H9 (cell line): ENCODE measurements at regions not wholly inside any gene's neighbourhood (a gene's known extent, or its start where the extent isn't known, plus 50 kb on each side); places are given as distances from the start of the nearest gene placed in this dataset.

Experiments
- DNase-seq: peaks from one replicate; pipeline ENCODE4 v3.0.0-alpha.2; 2017
- H2AFZ ChIP-seq: one replicate; pipeline ENCODE4 v1.6.1; 2013; ENCODE audit warnings: mild to moderate bottlenecking, low read length, control low read depth, moderate library complexity
- H2AK5ac ChIP-seq: 2 replicates; pipeline ENCODE4 v1.6.1; 2013; ENCODE audit warnings: low read length, control low read depth, mixed read lengths; ENCODE audit not compliant: insufficient read length
- H2BK120ac ChIP-seq: one replicate; pipeline ENCODE4 v1.6.1; 2013; ENCODE audit warnings: low read depth, mild to moderate bottlenecking, low read length, control low read depth, inconsistent platforms; ENCODE audit not compliant: poor library complexity, severe bottlenecking
- H2BK12ac ChIP-seq: 2 replicates; pipeline ENCODE4 v1.6.1; 2013; ENCODE audit warnings: low read length, control low read depth, mixed read lengths, low read depth; ENCODE audit not compliant: insufficient read length
- H2BK15ac ChIP-seq: 2 replicates; pipeline ENCODE4 v1.6.1; 2013; ENCODE audit warnings: low read depth, low read length, control low read depth
- H2BK20ac ChIP-seq: one replicate; pipeline ENCODE4 v1.6.1; 2013; ENCODE audit warnings: low read depth, mild to moderate bottlenecking, low read length, control low read depth, inconsistent platforms; ENCODE audit not compliant: poor library complexity, severe bottlenecking
- H2BK5ac ChIP-seq: 2 replicates; pipeline ENCODE4 v1.6.1; 2013; ENCODE audit warnings: low read length, control low read depth, mixed read lengths; ENCODE audit not compliant: insufficient read length
- H3K14ac ChIP-seq: 2 replicates; pipeline ENCODE4 v1.6.1; 2013; ENCODE audit warnings: low read length, control low read depth; ENCODE audit not compliant: insufficient read depth
- H3K18ac ChIP-seq: 2 replicates; pipeline ENCODE4 v1.6.1; 2013; ENCODE audit warnings: low read depth, mild to moderate bottlenecking, mixed read lengths, low read length, control low read depth; ENCODE audit not compliant: insufficient read length
- H3K23ac ChIP-seq: 2 replicates; pipeline ENCODE4 v1.6.1; 2013; ENCODE audit warnings: low read length, control low read depth, mixed read lengths, low read depth; ENCODE audit not compliant: insufficient read length
- H3K23me2 ChIP-seq: 2 replicates; pipeline ENCODE4 v1.6.1; 2013; ENCODE audit warnings: low read depth, mild to moderate bottlenecking, mixed read lengths, low read length, control low read depth; ENCODE audit not compliant: insufficient read length, poor library complexity, severe bottlenecking
- H3K27ac ChIP-seq: 2 replicates; pipeline ENCODE4 v1.5.1; 2013; ENCODE audit warnings: low read length, control low read depth, mixed read lengths, low read depth; ENCODE audit not compliant: insufficient read length
- H3K27me3 ChIP-seq: 2 replicates; pipeline ENCODE4 v1.6.1; 2013; ENCODE audit warnings: low read length, control low read depth, inconsistent platforms; ENCODE audit not compliant: insufficient read depth
- H3K4ac ChIP-seq: 2 replicates; pipeline ENCODE4 v1.6.1; 2013; ENCODE audit warnings: low read depth, mild to moderate bottlenecking, control low read depth, inconsistent platforms, low read length, moderate library complexity
- H3K4me1 ChIP-seq: 2 replicates; pipeline ENCODE4 v1.6.1; 2013; ENCODE audit warnings: low read length, control low read depth, inconsistent platforms; ENCODE audit not compliant: insufficient read depth
- H3K4me2 ChIP-seq: 2 replicates; pipeline ENCODE4 v1.6.1; 2013; ENCODE audit warnings: low read length, control low read depth, mixed read lengths; ENCODE audit not compliant: insufficient read length, insufficient read depth
- H3K56ac ChIP-seq: 2 replicates; pipeline ENCODE4 v1.6.1; 2013; ENCODE audit warnings: low read depth, mild to moderate bottlenecking, mixed read lengths, low read length, control low read depth; ENCODE audit not compliant: insufficient read length
- H3K79me1 ChIP-seq: 2 replicates; pipeline ENCODE4 v1.6.1; 2013; ENCODE audit warnings: low read depth, mild to moderate bottlenecking, moderate library complexity, low read length, control low read depth, inconsistent platforms; ENCODE audit not compliant: insufficient read depth, poor library complexity, severe bottlenecking
- H3K79me2 ChIP-seq: 2 replicates; pipeline ENCODE4 v1.6.1; 2013; ENCODE audit warnings: low read length, control low read depth, inconsistent platforms; ENCODE audit not compliant: insufficient read depth
- H3K9ac ChIP-seq: 2 replicates; pipeline ENCODE4 v1.6.1; 2013; ENCODE audit warnings: low read length, control low read depth, mixed read lengths; ENCODE audit not compliant: insufficient read length; ENCODE audit errors: extremely low read depth
- H3K9me3 ChIP-seq: one replicate; pipeline ENCODE4 v1.6.1; 2013; ENCODE audit warnings: low read depth, low read length, inconsistent platforms; ENCODE audit not compliant: control insufficient read depth
- H3T11ph ChIP-seq: one replicate; pipeline ENCODE4 v1.6.1; 2013; ENCODE audit warnings: mild to moderate bottlenecking, low read length, control low read depth, inconsistent platforms
- H4K20me1 ChIP-seq: one replicate; pipeline ENCODE4 v1.6.1; 2013; ENCODE audit not compliant: control insufficient read depth, insufficient read length, insufficient read depth
- H4K5ac ChIP-seq: 2 replicates; pipeline ENCODE4 v1.6.1; 2013; ENCODE audit warnings: low read depth, mild to moderate bottlenecking, mixed read lengths, low read length, control low read depth; ENCODE audit not compliant: insufficient read length
- H4K8ac ChIP-seq: replicated peaks from 2 replicates; pipeline ENCODE4 v1.6.1; 2013; ENCODE audit warnings: low read length, control low read depth, mixed read lengths, low read depth; ENCODE audit not compliant: insufficient read length
- H4K91ac ChIP-seq: 2 replicates; pipeline ENCODE4 v1.6.1; 2013; ENCODE audit warnings: low read depth, mild to moderate bottlenecking, moderate library complexity, mixed read lengths, low read length, control low read depth; ENCODE audit not compliant: insufficient read length
- H3K27ac Mint-ChIP-seq, 3 experiments: 2 replicates in 2 of 3; 3 replicates in 1 of 3; pipeline ENCODE4 v1.8.0; 2020 to 2021; ENCODE audit warnings: mixed read lengths in 3 of 3, mild to moderate bottlenecking in 1 of 3, moderate library complexity in 1 of 3
- H3K27me3 Mint-ChIP-seq: 2 replicates; pipeline ENCODE4 v1.8.0; 2021; ENCODE audit warnings: low read depth, mild to moderate bottlenecking, moderate library complexity, mixed read lengths
- H3K36me3 Mint-ChIP-seq, 3 experiments: 2 replicates in 2 of 3; 3 replicates in 1 of 3; pipeline ENCODE4 v1.8.0; 2020 to 2021; ENCODE audit warnings: low read depth in 3 of 3, mixed read lengths in 3 of 3; ENCODE audit not compliant: insufficient read depth in 1 of 3
- H3K4me1 Mint-ChIP-seq, 2 experiments: 2 replicates each; pipeline ENCODE4 v1.8.0; 2020; ENCODE audit warnings: mixed read lengths in 2 of 2
- H3K4me3 Mint-ChIP-seq, 2 experiments: 2 replicates in 1 of 2; 3 replicates in 1 of 2; pipeline ENCODE4 v1.8.0; 2020 to 2021; ENCODE audit warnings: mild to moderate bottlenecking in 2 of 2, mixed read lengths in 2 of 2, moderate library complexity in 1 of 2
- H3K9me3 Mint-ChIP-seq, 2 experiments: 2 replicates in 1 of 2; 3 replicates in 1 of 2; pipeline ENCODE4 v1.8.0; 2020; ENCODE audit warnings: mild to moderate bottlenecking in 2 of 2, mixed read lengths in 2 of 2, moderate library complexity in 1 of 2
- CTCF ChIP-seq: fragments of 200-600 bp; sonication (generic); conservative IDR thresholded peaks from 3 replicates; pipeline ENCODE4 v1.8.0; 2021; ENCODE audit warnings: antibody characterized with exemption, mild to moderate bottlenecking
- whole genome bisulfite sequencing: extraction: QIAGEN DNeasy Blood & Tissue Kit; methylation state at CpG from one replicate; pipeline ENCODE4 v1.1.7; 2013; ENCODE audit warnings: missing lambda C conversion rate, low lambda C conversion rate, mixed read lengths; ENCODE audit not compliant: insufficient read length; ENCODE audit errors: extremely low coverage; 5-methylcytosine and 5-hydroxymethylcytosine counted together

DNA sequence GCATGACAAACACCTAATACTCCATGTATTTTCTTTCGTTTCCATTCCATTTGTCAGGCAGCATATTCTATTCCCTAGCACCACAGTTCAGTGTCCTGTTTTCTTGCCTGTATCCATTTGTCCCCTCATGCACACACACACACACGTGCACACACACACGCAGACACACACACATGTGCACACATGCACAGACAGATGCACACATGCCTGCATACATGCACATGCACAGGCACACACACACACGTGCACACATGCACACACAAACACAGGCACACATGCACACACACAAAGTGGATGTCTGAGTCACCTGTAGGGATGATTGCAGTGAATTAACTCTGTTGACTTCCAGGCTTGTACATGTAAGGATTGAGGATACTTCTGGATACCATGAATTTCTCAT is 226.7 kb upstream of the SYNDIG1 start:
- Histone ChIP-seq H4K5ac (no peak overlapping the region), H3K9me3 (no peaks in the 10 kb centered on the region), H4K8ac (no peak overlapping the region), H2BK20ac (no peak overlapping the region), H3K79me2 (no peaks in the 10 kb centered on the region), H3K9ac (no peak overlapping the region), H3K23ac (no peak overlapping the region), H3T11ph (no peak overlapping the region), H3K14ac (no peak overlapping the region), H3K4ac (no peak overlapping the region), H3K79me1 (no peaks in the 10 kb centered on the region), H3K27me3 (no peaks in the 10 kb centered on the region), H2BK120ac (no peak overlapping the region), H3K4me1 (peaks cover 2% of the 10 kb centered on the region; the same call in 1 of the 2 replicates), H2AFZ (no peak overlapping the region), H4K91ac (no peak overlapping the region), H3K18ac (no peak overlapping the region), H3K27ac (no peak overlapping the region), H3K56ac (no peak overlapping the region), H2BK12ac (no peak overlapping the region), H3K4me2 (no peak overlapping the region), H3K23me2 (no peaks in the 10 kb centered on the region), H4K20me1 (no peaks in the 10 kb centered on the region), H2BK15ac (no peak overlapping the region), H2BK5ac (no peak overlapping the region), H2AK5ac (no peak overlapping the region)
- no peak for TF ChIP-seq CTCF
- Mint-ChIP-seq H3K27me3 (peaks cover 3% of the 10 kb centered on the region), H3K4me1 (peaks cover 5 to 8% of the 10 kb centered on the region in 2 experiments), H3K27ac (no peak overlapping the region), H3K36me3 (no peaks in the 10 kb centered on the region; a peak in 2 of 7 replicates), H3K9me3 (peaks cover 4 to 5% of the 10 kb centered on the region in 2 experiments; a peak in 4 of 5 replicates), H3K4me3 (no peak overlapping the region)
- no CpG with 5 or more reads among the region's 4 CpGs for WGBS
- DNase-seq: no peak
